Stimulated activated naive CD4-positive, alpha-beta T cell (primary cell): ENCODE measurements at regions not wholly inside any gene's neighbourhood (a gene's known extent, or its start where the extent isn't known, plus 50 kb on each side); places are given as distances from the start of the nearest gene placed in this dataset.

ENCODE experiments used
- DNase-seq, 6 experiments: peaks; one replicate each; lab custom pipeline; 2025; lab: John Stamatoyannopoulos, UW

- no peak for DNase-seq
Measured at GRCh38 chr3:194279701-194280360, 71.3 kb downstream of the CPN2 start.

- DNase-seq, result no peak
Measured at GRCh38 chr3:194280777-194281176, 70.4 kb downstream of the CPN2 start.

DNA sequence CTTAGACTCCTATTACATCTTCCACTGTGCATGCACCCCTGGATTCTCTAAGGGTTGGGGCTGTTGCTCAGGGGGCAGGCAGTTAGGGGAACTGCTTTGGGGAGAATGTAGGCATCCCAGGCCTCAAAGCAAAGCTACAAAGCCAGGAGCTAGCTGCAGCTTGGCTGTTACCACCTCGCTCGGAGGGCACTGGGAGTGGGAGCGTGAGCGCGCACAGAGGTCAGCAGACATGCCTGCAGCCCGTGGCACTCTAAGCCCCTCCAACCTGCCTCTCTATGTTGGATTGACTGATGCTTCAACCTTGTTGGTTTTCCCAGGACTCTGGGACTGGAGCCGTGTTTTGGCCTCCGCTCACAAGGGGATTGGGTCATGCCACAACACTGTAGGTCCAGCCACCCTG lies 69.8 kb downstream of the CPN2 start:
- DNase-seq, result no peak

- no peak for DNase-seq
Measured at GRCh38 chr3:194281766-194282165, 69.4 kb downstream of the CPN2 start.

GRCh38 chr3:194282436-194283122 lies 68.5 kb downstream of the CPN2 start:
- DNase-seq, result no peak

- DNase-seq, result no peak
Measured at GRCh38 chr3:194283221-194284006, 67.7 kb downstream of the CPN2 start.

GRCh38 chr3:194284351-194284750 lies 66.8 kb downstream of the CPN2 start:
- no peak for DNase-seq

- no peak for DNase-seq
Measured at GRCh38 chr3:194285024-194285849, 65.9 kb downstream of the CPN2 start.

DNA sequence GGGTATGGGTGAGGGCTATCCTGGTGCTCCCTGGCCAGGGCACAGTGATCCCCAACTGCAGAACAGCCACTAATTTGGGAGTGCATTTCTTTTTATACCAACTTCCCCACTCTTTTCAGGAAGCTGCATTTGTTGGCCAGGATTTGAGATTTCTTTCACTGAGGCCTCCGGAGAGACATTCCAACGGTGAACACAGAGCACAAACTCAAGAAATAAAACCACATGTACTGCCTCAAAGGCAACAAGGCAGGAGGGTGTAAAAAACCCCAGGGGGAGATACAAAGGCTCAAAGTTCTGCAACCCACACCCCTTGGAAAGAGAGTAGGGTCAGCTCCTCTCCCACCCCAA lies 65.3 kb downstream of the CPN2 start:
- no peak for DNase-seq

DNA sequence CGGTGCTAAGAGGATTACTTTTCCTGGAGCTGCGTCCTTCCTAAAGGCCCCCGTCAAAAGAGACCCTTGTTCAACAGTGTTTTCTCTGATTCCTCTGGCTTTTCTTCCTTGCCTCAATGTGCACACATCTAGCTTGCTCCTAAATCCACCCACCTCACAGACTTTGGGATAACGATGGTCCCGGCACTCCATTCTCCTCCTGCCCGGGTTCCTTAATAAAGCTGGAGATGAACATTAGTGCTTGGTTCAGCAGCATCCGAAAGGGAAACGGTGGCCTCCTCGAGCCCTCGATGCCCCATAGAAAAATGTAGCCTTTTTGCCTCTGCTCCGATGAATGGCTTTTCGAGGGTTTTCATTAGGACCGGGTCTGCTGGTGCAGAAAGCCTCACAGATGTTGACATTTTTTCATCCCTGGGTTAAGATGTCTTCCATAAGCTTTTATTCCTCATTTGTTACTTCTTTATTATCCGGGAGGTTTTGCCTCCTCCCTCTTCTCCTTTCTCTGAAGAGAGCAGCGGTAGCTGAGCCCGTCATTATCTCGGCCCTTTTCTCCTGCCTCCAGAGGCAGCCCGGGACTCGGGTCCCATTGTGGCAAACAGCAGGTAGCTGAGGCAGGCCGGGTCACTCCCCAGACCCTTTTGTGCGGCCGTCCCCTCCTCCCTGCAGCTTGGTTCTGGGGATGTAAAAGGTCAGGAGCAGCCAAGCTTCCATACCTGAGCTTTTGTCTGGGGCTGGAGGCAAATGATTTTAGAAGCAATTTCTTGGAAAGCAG lies 64.6 kb downstream of the CPN2 start:
- DNase-seq, result no peak

DNA sequence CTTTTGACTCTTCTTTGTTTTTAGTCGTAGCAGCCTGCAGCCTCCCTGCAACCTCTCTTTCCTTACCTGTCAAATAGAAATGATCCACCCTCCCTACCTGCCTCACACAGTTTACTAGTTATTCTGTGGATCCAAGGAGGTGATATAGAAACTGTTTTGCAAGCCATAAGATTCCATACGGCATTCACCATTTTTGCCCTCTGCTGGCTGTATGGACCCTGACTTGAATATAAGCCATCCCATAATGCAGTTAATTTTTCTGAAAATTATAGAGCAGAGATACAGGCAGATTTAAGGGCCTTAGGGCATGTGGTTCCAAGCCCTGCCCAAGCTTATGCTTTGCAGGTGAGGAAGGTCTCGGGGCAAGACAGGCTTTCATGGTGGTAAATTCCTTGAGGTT lies 63.8 kb downstream of the CPN2 start:
- no peak for DNase-seq

- DNase-seq, result no peak
Measured at GRCh38 chr3:194287977-194288706, 63.0 kb downstream of the CPN2 start.
